H9 (cell line): ENCODE measurements at regions not wholly inside any gene's neighbourhood (a gene's known extent, or its start where the extent isn't known, plus 50 kb on each side); places are given as distances from the start of the nearest gene placed in this dataset.

Experiments used
- DNase-seq: peaks from one replicate; pipeline ENCODE4 v3.0.0-alpha.2; 2017
- H2AFZ ChIP-seq: one replicate; pipeline ENCODE4 v1.6.1; 2013; ENCODE audit warnings: mild to moderate bottlenecking, low read length, control low read depth, moderate library complexity
- H2AK5ac ChIP-seq: 2 replicates; pipeline ENCODE4 v1.6.1; 2013; ENCODE audit warnings: low read length, control low read depth, mixed read lengths; ENCODE audit not compliant: insufficient read length
- H2BK120ac ChIP-seq: one replicate; pipeline ENCODE4 v1.6.1; 2013; ENCODE audit warnings: low read depth, mild to moderate bottlenecking, low read length, control low read depth, inconsistent platforms; ENCODE audit not compliant: poor library complexity, severe bottlenecking
- H2BK12ac ChIP-seq: 2 replicates; pipeline ENCODE4 v1.6.1; 2013; ENCODE audit warnings: low read length, control low read depth, mixed read lengths, low read depth; ENCODE audit not compliant: insufficient read length
- H2BK15ac ChIP-seq: 2 replicates; pipeline ENCODE4 v1.6.1; 2013; ENCODE audit warnings: low read depth, low read length, control low read depth
- H2BK20ac ChIP-seq: one replicate; pipeline ENCODE4 v1.6.1; 2013; ENCODE audit warnings: low read depth, mild to moderate bottlenecking, low read length, control low read depth, inconsistent platforms; ENCODE audit not compliant: poor library complexity, severe bottlenecking
- H2BK5ac ChIP-seq: 2 replicates; pipeline ENCODE4 v1.6.1; 2013; ENCODE audit warnings: low read length, control low read depth, mixed read lengths; ENCODE audit not compliant: insufficient read length
- H3K14ac ChIP-seq: 2 replicates; pipeline ENCODE4 v1.6.1; 2013; ENCODE audit warnings: low read length, control low read depth; ENCODE audit not compliant: insufficient read depth
- H3K18ac ChIP-seq: 2 replicates; pipeline ENCODE4 v1.6.1; 2013; ENCODE audit warnings: low read depth, mild to moderate bottlenecking, mixed read lengths, low read length, control low read depth; ENCODE audit not compliant: insufficient read length
- H3K23ac ChIP-seq: 2 replicates; pipeline ENCODE4 v1.6.1; 2013; ENCODE audit warnings: low read length, control low read depth, mixed read lengths, low read depth; ENCODE audit not compliant: insufficient read length
- H3K23me2 ChIP-seq: 2 replicates; pipeline ENCODE4 v1.6.1; 2013; ENCODE audit warnings: low read depth, mild to moderate bottlenecking, mixed read lengths, low read length, control low read depth; ENCODE audit not compliant: insufficient read length, poor library complexity, severe bottlenecking
- H3K27ac ChIP-seq: 2 replicates; pipeline ENCODE4 v1.5.1; 2013; ENCODE audit warnings: low read length, control low read depth, mixed read lengths, low read depth; ENCODE audit not compliant: insufficient read length
- H3K27me3 ChIP-seq: 2 replicates; pipeline ENCODE4 v1.6.1; 2013; ENCODE audit warnings: low read length, control low read depth, inconsistent platforms; ENCODE audit not compliant: insufficient read depth
- H3K4ac ChIP-seq: 2 replicates; pipeline ENCODE4 v1.6.1; 2013; ENCODE audit warnings: low read depth, mild to moderate bottlenecking, control low read depth, inconsistent platforms, low read length, moderate library complexity
- H3K4me1 ChIP-seq: 2 replicates; pipeline ENCODE4 v1.6.1; 2013; ENCODE audit warnings: low read length, control low read depth, inconsistent platforms; ENCODE audit not compliant: insufficient read depth
- H3K4me2 ChIP-seq: 2 replicates; pipeline ENCODE4 v1.6.1; 2013; ENCODE audit warnings: low read length, control low read depth, mixed read lengths; ENCODE audit not compliant: insufficient read length, insufficient read depth
- H3K56ac ChIP-seq: 2 replicates; pipeline ENCODE4 v1.6.1; 2013; ENCODE audit warnings: low read depth, mild to moderate bottlenecking, mixed read lengths, low read length, control low read depth; ENCODE audit not compliant: insufficient read length
- H3K79me1 ChIP-seq: 2 replicates; pipeline ENCODE4 v1.6.1; 2013; ENCODE audit warnings: low read depth, mild to moderate bottlenecking, moderate library complexity, low read length, control low read depth, inconsistent platforms; ENCODE audit not compliant: insufficient read depth, poor library complexity, severe bottlenecking
- H3K79me2 ChIP-seq: 2 replicates; pipeline ENCODE4 v1.6.1; 2013; ENCODE audit warnings: low read length, control low read depth, inconsistent platforms; ENCODE audit not compliant: insufficient read depth
- H3K9ac ChIP-seq: 2 replicates; pipeline ENCODE4 v1.6.1; 2013; ENCODE audit warnings: low read length, control low read depth, mixed read lengths; ENCODE audit not compliant: insufficient read length; ENCODE audit errors: extremely low read depth
- H3K9me3 ChIP-seq: one replicate; pipeline ENCODE4 v1.6.1; 2013; ENCODE audit warnings: low read depth, low read length, inconsistent platforms; ENCODE audit not compliant: control insufficient read depth
- H3T11ph ChIP-seq: one replicate; pipeline ENCODE4 v1.6.1; 2013; ENCODE audit warnings: mild to moderate bottlenecking, low read length, control low read depth, inconsistent platforms
- H4K20me1 ChIP-seq: one replicate; pipeline ENCODE4 v1.6.1; 2013; ENCODE audit not compliant: control insufficient read depth, insufficient read length, insufficient read depth
- H4K5ac ChIP-seq: 2 replicates; pipeline ENCODE4 v1.6.1; 2013; ENCODE audit warnings: low read depth, mild to moderate bottlenecking, mixed read lengths, low read length, control low read depth; ENCODE audit not compliant: insufficient read length
- H4K8ac ChIP-seq: replicated peaks from 2 replicates; pipeline ENCODE4 v1.6.1; 2013; ENCODE audit warnings: low read length, control low read depth, mixed read lengths, low read depth; ENCODE audit not compliant: insufficient read length
- H4K91ac ChIP-seq: 2 replicates; pipeline ENCODE4 v1.6.1; 2013; ENCODE audit warnings: low read depth, mild to moderate bottlenecking, moderate library complexity, mixed read lengths, low read length, control low read depth; ENCODE audit not compliant: insufficient read length
- H3K27ac Mint-ChIP-seq, 3 experiments: 2 replicates in 2 of 3; 3 replicates in 1 of 3; pipeline ENCODE4 v1.8.0; 2020 to 2021; ENCODE audit warnings: mixed read lengths in 3 of 3, mild to moderate bottlenecking in 1 of 3, moderate library complexity in 1 of 3
- H3K27me3 Mint-ChIP-seq: 2 replicates; pipeline ENCODE4 v1.8.0; 2021; ENCODE audit warnings: low read depth, mild to moderate bottlenecking, moderate library complexity, mixed read lengths
- H3K36me3 Mint-ChIP-seq, 3 experiments: 2 replicates in 2 of 3; 3 replicates in 1 of 3; pipeline ENCODE4 v1.8.0; 2020 to 2021; ENCODE audit warnings: low read depth in 3 of 3, mixed read lengths in 3 of 3; ENCODE audit not compliant: insufficient read depth in 1 of 3
- H3K4me1 Mint-ChIP-seq, 2 experiments: 2 replicates each; pipeline ENCODE4 v1.8.0; 2020; ENCODE audit warnings: mixed read lengths in 2 of 2
- H3K4me3 Mint-ChIP-seq, 2 experiments: 2 replicates in 1 of 2; 3 replicates in 1 of 2; pipeline ENCODE4 v1.8.0; 2020 to 2021; ENCODE audit warnings: mild to moderate bottlenecking in 2 of 2, mixed read lengths in 2 of 2, moderate library complexity in 1 of 2
- H3K9me3 Mint-ChIP-seq, 2 experiments: 2 replicates in 1 of 2; 3 replicates in 1 of 2; pipeline ENCODE4 v1.8.0; 2020; ENCODE audit warnings: mild to moderate bottlenecking in 2 of 2, mixed read lengths in 2 of 2, moderate library complexity in 1 of 2
- CTCF ChIP-seq: fragments of 200-600 bp; sonication (generic); conservative IDR thresholded peaks from 3 replicates; pipeline ENCODE4 v1.8.0; 2021; ENCODE audit warnings: antibody characterized with exemption, mild to moderate bottlenecking
- WGBS: extraction: QIAGEN DNeasy Blood & Tissue Kit; methylation state at CpG from one replicate; pipeline ENCODE4 v1.1.7; 2013; ENCODE audit warnings: missing lambda C conversion rate, low lambda C conversion rate, mixed read lengths; ENCODE audit not compliant: insufficient read length; ENCODE audit errors: extremely low coverage; 5-methylcytosine and 5-hydroxymethylcytosine counted together

GRCh38 chr9:113798062-113799030, 77.8 kb upstream of the ZNF618 start:
- H3K79me1 ChIP-seq = no peaks in the 10 kb centered on the region
- H3K9me3 ChIP-seq = no peaks in the 10 kb centered on the region
- H3K14ac ChIP-seq = no peak overlapping the region
- H4K8ac ChIP-seq = no peak overlapping the region
- peaks cover 20 to 31% of the 10 kb centered on the region in 2 experiments for H3K4me1 Mint-ChIP-seq
- H3K4me2 ChIP-seq = no peak overlapping the region
- H3K4me3 Mint-ChIP-seq = no peak overlapping the region
- H4K20me1 ChIP-seq = no peaks in the 10 kb centered on the region
- H3K4ac ChIP-seq = no peak overlapping the region
- H3K9ac ChIP-seq = no peak overlapping the region
- no peak overlapping the region for H3K27ac ChIP-seq
- WGBS = no CpG with 5 or more reads among the region's 13 CpGs
- no peak overlapping the region for H3K27ac Mint-ChIP-seq
- H3K18ac ChIP-seq = no peak overlapping the region
- H2BK5ac ChIP-seq = no peak overlapping the region
- H2BK120ac ChIP-seq = no peak overlapping the region
- H2BK20ac ChIP-seq = no peak overlapping the region
- H3K36me3 Mint-ChIP-seq = no peaks in the 10 kb centered on the region
- no peak overlapping the region for H4K5ac ChIP-seq
- H3T11ph ChIP-seq = no peak overlapping the region
- H3K56ac ChIP-seq = no peak overlapping the region
- no peak for TF ChIP-seq CTCF
- no peaks in the 10 kb centered on the region for H3K27me3 ChIP-seq
- no peak overlapping the region for H4K91ac ChIP-seq
- H3K23ac ChIP-seq = no peak overlapping the region
- H2BK15ac ChIP-seq = no peak overlapping the region
- H3K4me1 ChIP-seq = peaks cover 6% of the 10 kb centered on the region; the same call in 1 of the 2 replicates
- peaks cover 0 to 2% of the 10 kb centered on the region in 2 experiments; a peak in 1 of 5 replicates for H3K9me3 Mint-ChIP-seq
- H3K23me2 ChIP-seq = no peaks in the 10 kb centered on the region
- H3K27me3 Mint-ChIP-seq = peaks cover 7% of the 10 kb centered on the region
- no peak overlapping the region for H2AK5ac ChIP-seq
- no peak overlapping the region for H2BK12ac ChIP-seq
- no peak overlapping the region for H2AFZ ChIP-seq
- no peak for DNase-seq
- H3K79me2 ChIP-seq = no peaks in the 10 kb centered on the region
